B cell (primary cell): ENCODE measurements at regions not wholly inside any gene's neighbourhood (a gene's known extent, or its start where the extent isn't known, plus 50 kb on each side); places are given as distances from the start of the nearest gene placed in this dataset.

Source experiments
- CTCF ChIP-seq: fragments of 200-600 bp; IDR thresholded peaks from one replicate; pipeline ENCODE4 v1.8.0; 2022; ENCODE audit warnings: antibody characterized with exemption, mild to moderate bottlenecking
- EZH2 ChIP-seq: IDR thresholded peaks from 2 replicates; pipeline ENCODE4 v1.6.1; 2012; ENCODE audit warnings: borderline replicate concordance, low read depth, mild to moderate bottlenecking, moderate library complexity, low read length; ENCODE audit not compliant: insufficient read depth, poor library complexity, severe bottlenecking

DNA sequence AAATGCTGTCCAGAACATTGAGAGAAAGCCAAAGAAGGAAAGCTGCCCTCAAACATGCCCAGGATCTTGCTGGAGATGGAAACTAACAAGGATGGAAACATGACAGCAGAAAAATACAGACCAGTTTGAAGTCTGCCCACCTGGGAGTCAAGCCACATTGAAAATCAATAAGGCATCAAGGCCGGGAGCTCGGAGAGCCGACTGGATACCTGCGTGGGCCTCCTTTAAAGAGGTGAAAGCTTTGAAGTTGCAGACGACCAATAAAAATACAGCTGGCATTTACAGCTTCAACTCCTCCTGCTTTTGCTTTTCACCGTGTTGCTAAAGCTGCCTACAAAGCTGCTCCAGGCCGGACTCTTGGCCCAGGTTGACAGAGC, 279.7 kb downstream of the SRBD1 start:
- TF ChIP-seq CTCF (no peak), EZH2 (no peak)
